Panc1 (cell line): ENCODE measurements at regions not wholly inside any gene's neighbourhood (a gene's known extent, or its start where the extent isn't known, plus 50 kb on each side); places are given as distances from the start of the nearest gene placed in this dataset.

ENCODE experiments used
- POLR2AphosphoS5 ChIP-seq: IDR thresholded peaks from 2 replicates; pipeline ENCODE4 v1.6.1; 2012; ENCODE audit warnings: mild to moderate bottlenecking, low read depth, low read length, moderate library complexity
- SIN3A ChIP-seq: IDR thresholded peaks from 2 replicates; pipeline ENCODE4 v1.6.1; 2012; ENCODE audit warnings: low read depth, mild to moderate bottlenecking, low read length, moderate library complexity, borderline replicate concordance; ENCODE audit not compliant: insufficient read depth
- TCF7L2 ChIP-seq: IDR thresholded peaks from 2 replicates; pipeline ENCODE4 v1.6.1; 2011; ENCODE audit warnings: mild to moderate bottlenecking, low read depth, low read length, inconsistent platforms
- TF ChIP-seq, protein P1 (sequence below): fragments of 450-650 bp; IDR thresholded peaks from 2 replicates; pipeline ENCODE4 v1.5.1; 2017; ENCODE audit warnings: mild to moderate bottlenecking
- TF ChIP-seq, protein P2 (sequence below), 2 experiments: IDR thresholded peaks; 2 replicates each; pipeline ENCODE4 v1.6.1; 2011 to 2012; ENCODE audit warnings: low read depth in 2 of 2, control low read depth in 1 of 2, low read length in 1 of 2, mild to moderate bottlenecking in 1 of 2, moderate library complexity in 1 of 2; ENCODE audit not compliant: insufficient read depth in 1 of 2

DNA sequence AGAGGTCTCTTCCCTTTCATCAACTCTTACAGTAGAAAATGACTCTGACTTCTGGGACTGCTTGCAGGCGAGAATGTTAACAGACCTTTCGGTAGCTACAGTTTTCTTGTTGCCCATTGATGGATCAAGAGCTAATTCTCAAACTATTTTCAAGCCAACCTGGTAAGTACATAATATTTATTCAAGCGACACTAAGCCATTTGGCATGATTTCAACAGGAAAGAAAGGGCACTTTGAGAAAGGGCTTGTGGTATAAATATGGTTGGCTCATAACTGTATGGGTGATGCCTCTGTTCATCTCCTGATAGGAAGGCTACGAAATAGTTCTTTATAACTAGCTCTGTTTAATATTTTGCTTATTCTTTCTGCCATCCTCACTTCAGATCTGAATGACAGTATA is 196.2 kb upstream of the CNTN4 start:
- TF ChIP-seq, protein P1, sequence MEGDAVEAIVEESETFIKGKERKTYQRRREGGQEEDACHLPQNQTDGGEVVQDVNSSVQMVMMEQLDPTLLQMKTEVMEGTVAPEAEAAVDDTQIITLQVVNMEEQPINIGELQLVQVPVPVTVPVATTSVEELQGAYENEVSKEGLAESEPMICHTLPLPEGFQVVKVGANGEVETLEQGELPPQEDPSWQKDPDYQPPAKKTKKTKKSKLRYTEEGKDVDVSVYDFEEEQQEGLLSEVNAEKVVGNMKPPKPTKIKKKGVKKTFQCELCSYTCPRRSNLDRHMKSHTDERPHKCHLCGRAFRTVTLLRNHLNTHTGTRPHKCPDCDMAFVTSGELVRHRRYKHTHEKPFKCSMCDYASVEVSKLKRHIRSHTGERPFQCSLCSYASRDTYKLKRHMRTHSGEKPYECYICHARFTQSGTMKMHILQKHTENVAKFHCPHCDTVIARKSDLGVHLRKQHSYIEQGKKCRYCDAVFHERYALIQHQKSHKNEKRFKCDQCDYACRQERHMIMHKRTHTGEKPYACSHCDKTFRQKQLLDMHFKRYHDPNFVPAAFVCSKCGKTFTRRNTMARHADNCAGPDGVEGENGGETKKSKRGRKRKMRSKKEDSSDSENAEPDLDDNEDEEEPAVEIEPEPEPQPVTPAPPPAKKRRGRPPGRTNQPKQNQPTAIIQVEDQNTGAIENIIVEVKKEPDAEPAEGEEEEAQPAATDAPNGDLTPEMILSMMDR: no peak
- TF ChIP-seq TCF7L2 (no peak), POLR2AphosphoS5 (no peak), SIN3A (no peak)
- TF ChIP-seq, protein P2, sequence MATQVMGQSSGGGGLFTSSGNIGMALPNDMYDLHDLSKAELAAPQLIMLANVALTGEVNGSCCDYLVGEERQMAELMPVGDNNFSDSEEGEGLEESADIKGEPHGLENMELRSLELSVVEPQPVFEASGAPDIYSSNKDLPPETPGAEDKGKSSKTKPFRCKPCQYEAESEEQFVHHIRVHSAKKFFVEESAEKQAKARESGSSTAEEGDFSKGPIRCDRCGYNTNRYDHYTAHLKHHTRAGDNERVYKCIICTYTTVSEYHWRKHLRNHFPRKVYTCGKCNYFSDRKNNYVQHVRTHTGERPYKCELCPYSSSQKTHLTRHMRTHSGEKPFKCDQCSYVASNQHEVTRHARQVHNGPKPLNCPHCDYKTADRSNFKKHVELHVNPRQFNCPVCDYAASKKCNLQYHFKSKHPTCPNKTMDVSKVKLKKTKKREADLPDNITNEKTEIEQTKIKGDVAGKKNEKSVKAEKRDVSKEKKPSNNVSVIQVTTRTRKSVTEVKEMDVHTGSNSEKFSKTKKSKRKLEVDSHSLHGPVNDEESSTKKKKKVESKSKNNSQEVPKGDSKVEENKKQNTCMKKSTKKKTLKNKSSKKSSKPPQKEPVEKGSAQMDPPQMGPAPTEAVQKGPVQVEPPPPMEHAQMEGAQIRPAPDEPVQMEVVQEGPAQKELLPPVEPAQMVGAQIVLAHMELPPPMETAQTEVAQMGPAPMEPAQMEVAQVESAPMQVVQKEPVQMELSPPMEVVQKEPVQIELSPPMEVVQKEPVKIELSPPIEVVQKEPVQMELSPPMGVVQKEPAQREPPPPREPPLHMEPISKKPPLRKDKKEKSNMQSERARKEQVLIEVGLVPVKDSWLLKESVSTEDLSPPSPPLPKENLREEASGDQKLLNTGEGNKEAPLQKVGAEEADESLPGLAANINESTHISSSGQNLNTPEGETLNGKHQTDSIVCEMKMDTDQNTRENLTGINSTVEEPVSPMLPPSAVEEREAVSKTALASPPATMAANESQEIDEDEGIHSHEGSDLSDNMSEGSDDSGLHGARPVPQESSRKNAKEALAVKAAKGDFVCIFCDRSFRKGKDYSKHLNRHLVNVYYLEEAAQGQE (IDR thresholded peaks at IDR 0.05; ENCODE audit: insufficient read depth in 1 of 2, low read depth in 2 of 2, low read length in 1 of 2): no peak
